DOHH2 (cell line): ENCODE measurements at regions not wholly inside any gene's neighbourhood (a gene's known extent, or its start where the extent isn't known, plus 50 kb on each side); places are given as distances from the start of the nearest gene placed in this dataset.

Experiments
- EZH2phosphoT487 ChIP-seq: fragments of 200-600 bp; sonication (generic); IDR thresholded peaks from 2 replicates; pipeline ENCODE4 v1.6.1; 2017; ENCODE audit warnings: borderline replicate concordance, mild to moderate bottlenecking, antibody characterized with exemption, low read length, moderate library complexity, mixed read lengths
- TF ChIP-seq, protein P1 (sequence below): fragments of 200-600 bp; sonication (generic); IDR thresholded peaks from one replicate; pipeline ENCODE4 v1.5.1; 2014; ENCODE audit warnings: antibody characterized with exemption, mild to moderate bottlenecking, low read depth, low read length; ENCODE audit not compliant: poor library complexity, severe bottlenecking

DNA sequence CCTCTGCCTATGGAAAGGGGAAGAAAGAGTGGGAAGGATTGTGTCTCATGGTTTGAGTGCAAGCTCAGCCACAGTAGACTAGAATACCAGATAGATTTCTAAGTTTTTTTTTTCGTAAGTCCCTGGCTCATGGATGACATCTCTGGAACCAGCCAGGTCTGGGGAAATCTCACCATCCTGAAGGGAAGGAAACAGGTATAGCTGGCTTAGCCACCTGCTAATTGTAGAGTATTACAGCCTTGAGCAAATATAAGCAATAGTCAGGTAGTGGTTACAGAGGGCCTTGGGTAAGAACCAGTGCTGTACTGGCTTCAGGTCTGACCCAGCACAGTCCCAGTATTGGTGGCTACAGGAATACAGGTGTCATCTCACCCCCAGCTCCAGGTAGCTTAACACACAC, 500.9 kb upstream of the PRMT6 start:
- TF ChIP-seq, protein P1, sequence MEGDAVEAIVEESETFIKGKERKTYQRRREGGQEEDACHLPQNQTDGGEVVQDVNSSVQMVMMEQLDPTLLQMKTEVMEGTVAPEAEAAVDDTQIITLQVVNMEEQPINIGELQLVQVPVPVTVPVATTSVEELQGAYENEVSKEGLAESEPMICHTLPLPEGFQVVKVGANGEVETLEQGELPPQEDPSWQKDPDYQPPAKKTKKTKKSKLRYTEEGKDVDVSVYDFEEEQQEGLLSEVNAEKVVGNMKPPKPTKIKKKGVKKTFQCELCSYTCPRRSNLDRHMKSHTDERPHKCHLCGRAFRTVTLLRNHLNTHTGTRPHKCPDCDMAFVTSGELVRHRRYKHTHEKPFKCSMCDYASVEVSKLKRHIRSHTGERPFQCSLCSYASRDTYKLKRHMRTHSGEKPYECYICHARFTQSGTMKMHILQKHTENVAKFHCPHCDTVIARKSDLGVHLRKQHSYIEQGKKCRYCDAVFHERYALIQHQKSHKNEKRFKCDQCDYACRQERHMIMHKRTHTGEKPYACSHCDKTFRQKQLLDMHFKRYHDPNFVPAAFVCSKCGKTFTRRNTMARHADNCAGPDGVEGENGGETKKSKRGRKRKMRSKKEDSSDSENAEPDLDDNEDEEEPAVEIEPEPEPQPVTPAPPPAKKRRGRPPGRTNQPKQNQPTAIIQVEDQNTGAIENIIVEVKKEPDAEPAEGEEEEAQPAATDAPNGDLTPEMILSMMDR: no peak
- TF ChIP-seq EZH2phosphoT487: no peak
